Right lobe of liver (tissue), 6 donors: ENCODE measurements at regions not wholly inside any gene's neighbourhood (a gene's known extent, or its start where the extent isn't known, plus 50 kb on each side); places are given as distances from the start of the nearest gene placed in this dataset.

ENCODE experiments used
- ATAC-seq, 4 donors: fragments of 200-7000 bp; cut with Tn5 transposase; one replicate each; pipeline ENCODE4 v1.9.1; 2020; ENCODE audit warnings: mild to moderate bottlenecking in 4 of 4, moderate library complexity in 4 of 4
- DNase-seq, 3 donors: peaks; one replicate each; pipeline ENCODE4 v3.0.0-alpha.2; 2020
- H3K27ac ChIP-seq, 3 donors: fragments of 200-600 bp; one replicate each; pipeline ENCODE4 v1.8.0; 2022
- H3K27me3 ChIP-seq, 2 donors: fragments of 200-600 bp; one replicate each; pipeline ENCODE4 v1.8.0; 2022
- H3K36me3 ChIP-seq, 4 donors: fragments of 200-600 bp; sonication (generic) in 1 of 4; one replicate each; pipeline versions ENCODE4 v1.5.1 to v1.8.0; 2017 to 2022; ENCODE audit warnings: control low read depth in 1 of 4
- H3K4me1 ChIP-seq, 4 donors: fragments of 200-600 bp; sonication (generic) in 1 of 4; one replicate each; pipeline versions ENCODE4 v1.5.1 to v1.8.0; 2017 to 2022; ENCODE audit warnings: control low read depth in 1 of 4
- H3K4me3 ChIP-seq, 3 donors: fragments of 200-600 bp; one replicate each; pipeline ENCODE4 v1.8.0; 2022
- H3K9me3 ChIP-seq, 4 donors: fragments of 200-600 bp; sonication (generic) in 1 of 4; one replicate each; pipeline versions ENCODE4 v1.5.1 to v1.8.0; 2017 to 2022; ENCODE audit warnings: control low read depth in 1 of 4
- CTCF ChIP-seq, 4 donors: fragments of 200-600 bp in 3 of 4; fragments of 450-650 bp in 1 of 4; IDR thresholded peaks; one replicate each; pipeline versions ENCODE4 v1.5.1 to v1.8.0; 2016 to 2022; ENCODE audit warnings: antibody characterized with exemption in 4 of 4, mild to moderate bottlenecking in 2 of 4
- POLR2A ChIP-seq: fragments of 450-650 bp; IDR thresholded peaks from one replicate; pipeline ENCODE4 v1.6.1; 2017; ENCODE audit warnings: antibody characterized with exemption, mild to moderate bottlenecking
- WGBS: methylation state at CpG from one replicate; pipeline ENCODE4 v1.1.6; 2018; ENCODE audit warnings: low coverage, low lambda C conversion rate; ENCODE audit not compliant: insufficient coverage; ENCODE audit errors: missing lambda C conversion rate; 5-methylcytosine and 5-hydroxymethylcytosine counted together
- intact Hi-C, 2 donors: fragments of 100-400 bp; cut with DNase I; formaldehyde crosslinking; loops; one replicate each; pipeline versions ENCODE4 v1.11.2 to v1.14.1; 2022
- donor health status: DM: no; HTN: yes; CAD: no.
- donor health status: DM: no; HTN: no; CAD: no.
- donor health status: DM: no; HTN: no; CAD: no.
- donor health status: DM: no; HTN: yes; CAD: no.
- donor health status: DM: no; HTN: yes; CAD: no.

GRCh38 chr6:54451516-54451915 lies 143.3 kb downstream of the TINAG start:
- intact Hi-C loops = no loop called here
- H3K27ac ChIP-seq = no peak overlapping the region
- H3K9me3 ChIP-seq = no peaks in the 10 kb centered on the region
- DNase-seq (no peak), ATAC-seq (no peak)
- H3K27me3 ChIP-seq = no peaks in the 10 kb centered on the region
- TF ChIP-seq CTCF (IDR thresholded peaks at IDR 0.05) = no peak
- TF ChIP-seq POLR2A = no peak
- no peaks in the 10 kb centered on the region for H3K4me1 ChIP-seq
- H3K4me3 ChIP-seq = no peak overlapping the region
- H3K36me3 ChIP-seq = no peaks in the 10 kb centered on the region

GRCh38 chr6:54463354-54464024 lies 155.2 kb downstream of the TINAG start:
- no peak overlapping the region for H3K27ac ChIP-seq
- no peaks in the 10 kb centered on the region for H3K36me3 ChIP-seq
- intact Hi-C loops = no loop called here
- H3K4me3 ChIP-seq = no peak overlapping the region
- H3K27me3 ChIP-seq = no peaks in the 10 kb centered on the region
- TF ChIP-seq CTCF (IDR thresholded peaks at IDR 0.05) (no peak), POLR2A (no peak)
- DNase-seq (no peak), ATAC-seq (no peak)
- WGBS = 38% methylated on average over 4 of the region's 4 CpGs
- no peaks in the 10 kb centered on the region for H3K9me3 ChIP-seq
- no peaks in the 10 kb centered on the region for H3K4me1 ChIP-seq

- H3K27me3 ChIP-seq = no peaks in the 10 kb centered on the region
- H3K4me1 ChIP-seq = no peaks in the 10 kb centered on the region
- H3K27ac ChIP-seq = no peak overlapping the region
- H3K4me3 ChIP-seq = no peak overlapping the region
- DNase-seq (no peak), ATAC-seq (no peak)
- TF ChIP-seq CTCF (IDR thresholded peaks at IDR 0.05) (no peak), POLR2A (no peak)
- no peaks in the 10 kb centered on the region for H3K36me3 ChIP-seq
- no peaks in the 10 kb centered on the region for H3K9me3 ChIP-seq
- intact Hi-C loops = no loop called here
- WGBS = 42% methylated on average over 3 of the region's 3 CpGs
Observed at GRCh38 chr6:54465649-54466300, 157.5 kb downstream of the TINAG start.

GRCh38 chr6:54467384-54467783 lies 159.1 kb downstream of the TINAG start:
- no peak overlapping the region for H3K27ac ChIP-seq
- DNase-seq (no peak), ATAC-seq (no peak)
- TF ChIP-seq CTCF (IDR thresholded peaks at IDR 0.05) (no peak), POLR2A (no peak)
- H3K4me1 ChIP-seq = no peaks in the 10 kb centered on the region
- H3K27me3 ChIP-seq = no peaks in the 10 kb centered on the region
- H3K36me3 ChIP-seq = no peaks in the 10 kb centered on the region
- H3K9me3 ChIP-seq = no peaks in the 10 kb centered on the region
- WGBS = 31% methylated on average over 1 of the region's 1 CpG
- H3K4me3 ChIP-seq = no peak overlapping the region
- intact Hi-C loops = no loop called here
